Gastroesophageal sphincter (tissue), 3 donors: ENCODE measurements at regions not wholly inside any gene's neighbourhood (a gene's known extent, or its start where the extent isn't known, plus 50 kb on each side); places are given as distances from the start of the nearest gene placed in this dataset.

ENCODE experiments used
- CTCF ChIP-seq, 4 experiments: fragments of 200-600 bp in 2 of 4; fragments of 450-650 bp in 2 of 4; sonication (generic) in 1 of 4; IDR thresholded peaks; one replicate each; pipeline ENCODE4 v1.5.1; 2017 to 2019; ENCODE audit warnings: antibody characterized with exemption in 4 of 4, mild to moderate bottlenecking in 2 of 4, moderate library complexity in 2 of 4
- EP300 ChIP-seq: sonication (generic); formaldehyde crosslinking; IDR thresholded peaks from one replicate; pipeline ENCODE4 v1.6.1; 2017; ENCODE audit warnings: antibody characterized with exemption, mild to moderate bottlenecking
- POLR2A ChIP-seq, 2 donors: fragments of 450-650 bp; IDR thresholded peaks; one replicate each; pipeline ENCODE4 v1.6.1; 2017; ENCODE audit warnings: antibody characterized with exemption in 2 of 2, mild to moderate bottlenecking in 2 of 2, moderate library complexity in 1 of 2

DNA sequence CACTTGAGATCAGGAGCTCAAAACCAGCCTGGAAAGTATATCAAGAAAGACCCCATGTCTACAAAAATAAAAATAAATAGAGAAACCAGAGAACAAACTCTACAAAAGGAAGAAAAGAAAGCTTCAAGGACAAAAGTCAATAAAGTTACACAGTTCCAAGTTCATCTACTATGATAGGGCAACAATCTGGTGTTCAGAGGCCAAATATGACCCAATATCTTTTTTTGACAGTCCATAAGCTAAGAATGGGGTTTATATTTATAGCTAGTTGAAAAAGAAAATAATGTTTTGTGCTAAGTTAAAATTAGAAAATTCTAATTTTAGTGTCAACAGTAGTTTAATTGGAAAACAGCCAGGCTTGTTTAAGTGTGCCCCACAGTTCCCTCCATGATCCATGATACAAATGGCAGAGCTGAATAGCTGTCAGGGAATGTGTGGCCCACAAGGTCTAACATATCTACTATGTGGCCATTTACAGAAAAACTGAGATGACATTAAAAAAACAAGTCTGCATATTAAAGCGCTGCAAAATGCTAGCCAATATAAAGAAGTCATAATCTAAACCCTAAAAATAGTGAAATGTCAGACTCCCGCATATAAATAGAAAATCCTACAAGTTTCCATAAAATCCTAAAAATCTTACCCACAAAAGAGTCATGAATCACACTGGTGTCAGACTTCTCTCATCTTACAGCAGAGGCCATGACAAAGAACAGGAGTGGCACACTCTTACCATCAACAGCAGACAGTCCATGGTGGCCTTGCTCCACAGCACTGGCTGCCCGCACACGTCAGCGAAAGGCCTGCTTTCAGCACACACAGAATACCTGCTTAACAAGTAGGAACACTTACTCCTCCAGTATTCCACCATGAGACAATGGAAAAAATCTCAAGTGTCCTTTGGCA is 281.9 kb upstream of the HSFY2 start:
- TF ChIP-seq CTCF (IDR thresholded peaks at IDR 0.05) (no peak), EP300 (no peak), POLR2A (IDR thresholded peaks at IDR 0.05) (no peak)
